ENCODE measurements at regions not wholly inside any gene's neighbourhood (a gene's known extent, or its start where the extent isn't known, plus 50 kb on each side); places are given as distances from the start of the nearest gene placed in this dataset.

GRCh38 chr16:77613095-77613494, 109.2 kb upstream of the NUDT7 start (continued):
- TF ChIP-seq PAF1 (CRISPR knock-in tag; IDR thresholded peaks at IDR 0.05) (no peak), CSRNP1 (CRISPR knock-in tag; IDR thresholded peaks at IDR 0.05) (no peak), PATZ1 (CRISPR knock-in tag; IDR thresholded peaks at IDR 0.05) (no peak)

- Histone ChIP-seq H4K20me1 (ENCODE audit: insufficient read depth, low read length) (no peaks in the 10 kb centered on the region), H3K9me3 (ENCODE audit: low read length) (no peaks in the 10 kb centered on the region), H2AFZ (ENCODE audit: low read length) (no peak overlapping the region), H3K9ac (ENCODE audit: insufficient read depth, low read depth, low read length) (no peak overlapping the region), H3K36me3 (replicated peaks in 1 of 2; ENCODE audit: control insufficient read depth in 1 of 2, insufficient read depth in 2 of 2, low read length in 2 of 2) (no peaks in the 10 kb centered on the region), H3K27ac (ENCODE audit: extremely low read length, insufficient read depth, low read length) (no peak overlapping the region), H3K4me2 (ENCODE audit: low read depth, low read length) (no peak overlapping the region), H3K4me1 (ENCODE audit: insufficient read depth, low read length) (no peaks in the 10 kb centered on the region), H3K79me2 (ENCODE audit: insufficient read depth, low read length) (no peaks in the 10 kb centered on the region), H3K27me3 (ENCODE audit: control insufficient read depth in 1 of 2, insufficient read depth in 2 of 2, low read length in 2 of 2) (no peaks in the 10 kb centered on the region; a peak in 1 of 5 replicates), H3K4me3 (replicated peaks in 1 of 3; ENCODE audit: insufficient read depth in 1 of 3, low read depth in 2 of 3, low read length in 3 of 3) (no peak overlapping the region)
- CTCF ChIA-PET (ENCODE audit: low intra/inter-chr PET ratio, low total read pairs), result no interaction called here
- WGBS (ENCODE audit: low lambda C conversion rate), result 1% methylated on average over 3 of the region's 3 CpGs
- DNase-seq (ENCODE audit: low spot score) (no peak), FAIRE-seq (no peak), ATAC-seq (no peak)
- BruUV-seq (replicated peaks), result no TSS peak
- POLR2A ChIA-PET, result no interaction called here
- in situ Hi-C loops (cut with HindIII; ENCODE audit: extremely low pct_ligation_motif_present, low pct_unique_long_range_greater_than_20kb), result no loop called here
- intact Hi-C loops (cut with micrococcal nuclease; ENCODE audit: unreplicated experiment), result no loop called here
- TF ChIP-seq DMAP1 (CRISPR knock-in tag; IDR thresholded peaks at IDR 0.05) (no peak), GATAD1 (CRISPR knock-in tag; IDR thresholded peaks at IDR 0.05) (no peak), ZNF567 (CRISPR knock-in tag; IDR thresholded peaks at IDR 0.05; ENCODE audit: borderline replicate concordance) (no peak), SAP130 (CRISPR knock-in tag; IDR thresholded peaks at IDR 0.05; ENCODE audit: low read depth) (no peak), KLF9 (CRISPR knock-in tag; IDR thresholded peaks at IDR 0.05; ENCODE audit: low read depth) (no peak), MIER3 (CRISPR knock-in tag; IDR thresholded peaks at IDR 0.05; ENCODE audit: borderline replicate concordance) (no peak), GATA4 (IDR thresholded peaks at IDR 0.05; ENCODE audit: borderline replicate concordance, low read depth) (no peak), SP2 (CRISPR knock-in tag; IDR thresholded peaks at IDR 0.05) (no peak), RBFOX2 (IDR thresholded peaks at IDR 0.05; ENCODE audit: low read depth, low read length) (no peak), SETDB1 (CRISPR knock-in tag; IDR thresholded peaks at IDR 0.05; ENCODE audit: borderline replicate concordance) (no peak), GABPA (IDR thresholded peaks at IDR 0.05; ENCODE audit: low read depth, low read length) (no peak), GABPA (CRISPR knock-in tag; IDR thresholded peaks at IDR 0.05; ENCODE audit: low read depth) (no peak), XBP1 (CRISPR knock-in tag; IDR thresholded peaks at IDR 0.05) (no peak), ZC3H13 (CRISPR knock-in tag; IDR thresholded peaks at IDR 0.05) (no peak), ZNF264 (CRISPR knock-in tag; IDR thresholded peaks at IDR 0.05) (no peak), MED8 (CRISPR knock-in tag; IDR thresholded peaks at IDR 0.05; ENCODE audit: insufficient replicate concordance) (no peak), ZBED4 (CRISPR knock-in tag; IDR thresholded peaks at IDR 0.05; ENCODE audit: borderline replicate concordance) (no peak)
Observed at GRCh38 chr16:77617553-77617952, 104.8 kb upstream of the NUDT7 start.

All from HepG2 (cell line).